HuH-7 (cell line): ENCODE measurements at regions not wholly inside any gene's neighbourhood (a gene's known extent, or its start where the extent isn't known, plus 50 kb on each side); places are given as distances from the start of the nearest gene placed in this dataset.

Experiments used
- DNase-seq: peaks from one replicate; pipeline ENCODE4 v3.0.0; 2011; ENCODE audit warnings: low spot score

DNA sequence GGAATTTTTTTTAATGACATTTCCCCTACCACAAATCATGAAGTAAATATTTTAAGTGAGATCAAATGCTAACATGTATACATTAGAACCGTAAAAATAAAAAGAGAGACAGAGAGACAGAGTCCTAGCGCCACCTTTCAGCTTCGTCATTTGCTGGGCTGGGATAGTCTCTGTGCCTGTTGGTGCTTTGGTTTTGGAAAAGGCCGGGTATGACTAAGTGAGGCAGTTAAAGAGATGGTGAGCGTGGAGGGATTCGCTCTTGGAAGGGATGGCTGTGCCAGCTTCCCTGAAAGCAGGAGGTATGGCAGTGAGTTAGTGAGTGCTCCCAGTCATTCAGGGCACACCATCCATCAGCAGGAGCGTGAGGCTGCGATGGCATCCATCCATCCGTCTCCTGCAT is 729.6 kb upstream of the WWC1 start:
- no peak for DNase-seq

DNA sequence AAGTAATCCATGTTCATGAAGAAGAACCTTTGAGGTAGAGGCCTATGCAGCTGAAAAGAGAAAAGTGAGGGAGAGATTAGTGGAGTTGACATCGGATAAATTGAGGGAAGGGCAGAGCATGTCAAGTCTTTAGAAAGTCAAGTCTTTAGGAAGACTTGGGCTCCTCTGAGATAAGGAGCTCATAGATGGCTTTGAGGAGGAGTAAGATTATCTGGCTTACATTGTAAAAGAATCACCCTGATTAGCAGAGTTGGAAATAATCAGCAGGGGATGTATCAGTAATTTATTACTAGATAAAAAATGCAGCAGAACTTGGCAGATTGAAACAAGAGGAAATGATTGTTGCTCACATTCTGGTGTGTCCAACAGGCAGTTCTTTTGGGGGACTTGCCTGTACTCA is 727.2 kb upstream of the WWC1 start:
- DNase-seq, result no peak

- DNase-seq, result peak; percentile 9
These were observed 726.1 kb upstream of the WWC1 start for GRCh38 chr5:167565189-167565954.

DNA sequence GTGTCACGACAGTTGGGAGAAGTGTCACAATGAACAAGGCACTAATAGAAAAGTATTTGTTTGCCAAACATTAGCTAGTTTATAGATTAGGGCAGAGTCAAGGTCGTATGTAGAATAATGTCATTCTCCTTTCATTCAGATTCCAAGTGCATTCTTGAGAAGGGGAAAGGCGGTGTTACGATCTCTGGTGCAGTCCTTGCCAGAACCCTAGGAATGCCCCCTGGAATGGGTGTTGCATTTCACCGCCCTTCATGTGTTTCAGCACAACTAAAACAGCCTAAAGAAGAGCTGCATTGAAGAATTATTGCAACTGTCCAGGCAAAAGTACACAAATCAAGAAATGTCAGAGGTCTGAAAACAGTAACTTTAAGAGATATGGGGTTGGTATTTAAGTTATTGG is 721.0 kb upstream of the WWC1 start:
- no peak for DNase-seq

DNA sequence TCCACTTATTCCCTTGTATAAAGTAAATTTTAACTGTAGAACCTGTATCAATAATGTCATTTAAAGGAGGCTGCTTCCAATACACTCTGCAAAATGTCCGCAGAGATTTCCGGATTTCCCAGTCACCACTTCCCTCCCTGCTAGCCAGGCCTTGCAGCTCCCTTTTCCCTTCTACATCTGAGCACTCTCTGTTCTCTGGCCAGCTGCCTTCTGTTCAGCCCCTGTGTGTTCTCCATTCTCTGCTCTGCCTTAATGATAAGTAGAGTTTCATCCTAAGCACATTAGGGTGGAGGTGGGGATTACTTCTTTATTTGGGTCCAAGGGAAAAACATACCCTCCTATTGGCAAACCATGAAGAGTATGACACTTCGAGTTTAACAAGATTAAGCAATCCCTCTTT is 719.6 kb upstream of the WWC1 start:
- DNase-seq, result no peak

DNA sequence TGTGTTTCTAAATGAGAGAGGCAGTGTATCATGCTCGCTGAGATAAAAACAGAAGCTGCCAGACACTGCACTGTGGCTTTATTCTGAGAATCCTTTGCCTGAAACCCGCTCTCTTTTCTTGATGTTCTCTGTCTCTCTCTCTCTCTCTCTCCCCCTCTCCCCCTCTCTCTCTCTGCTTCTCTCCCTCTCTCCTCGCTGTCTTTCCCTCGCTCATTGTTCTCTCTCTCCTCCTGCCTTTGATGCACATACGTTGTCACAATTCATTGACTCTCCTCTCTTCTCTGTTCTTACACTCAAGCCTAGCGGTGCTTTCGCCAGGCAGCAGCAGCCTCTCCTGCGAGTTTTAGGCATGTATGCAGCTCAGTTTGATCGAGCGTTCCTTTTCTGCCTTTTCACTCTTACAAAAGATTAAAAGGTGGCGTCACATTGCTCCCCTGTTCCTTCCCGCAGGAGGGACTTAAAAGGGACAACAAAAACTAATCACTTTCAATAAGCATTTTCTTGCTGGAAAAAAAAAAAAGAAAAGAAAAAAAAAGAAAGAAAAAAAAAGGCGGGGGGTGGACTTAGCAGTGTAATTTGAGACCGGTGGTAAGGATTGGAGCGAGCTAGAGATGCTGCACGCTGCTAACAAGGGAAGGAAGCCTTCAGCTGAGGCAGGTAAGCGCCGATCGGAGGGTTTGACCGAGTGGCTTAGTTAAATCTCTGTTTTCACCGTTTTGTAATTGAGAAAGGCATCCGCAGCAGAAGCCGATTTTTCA is 717.9 kb upstream of the WWC1 start:
- DNase-seq, result peak; percentile 17

DNA sequence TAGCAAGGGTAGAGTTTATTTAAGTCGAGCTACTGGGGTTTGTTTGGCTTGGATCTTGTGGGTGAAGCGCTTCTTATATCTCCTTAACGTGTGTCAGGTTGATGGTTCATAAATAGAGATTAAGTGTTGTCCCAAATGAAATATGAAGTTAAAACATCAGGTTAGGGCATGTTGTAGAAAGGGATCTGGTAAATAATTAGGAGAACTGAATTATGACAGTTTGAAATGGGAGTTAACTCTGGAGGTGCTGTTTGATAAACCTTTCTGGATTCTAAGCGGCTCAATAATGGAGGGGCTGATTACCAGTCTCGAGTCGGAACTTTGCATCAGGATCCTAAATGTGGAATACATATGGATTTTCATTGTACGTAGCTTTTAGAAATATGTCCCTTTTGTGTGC is 717.0 kb upstream of the WWC1 start:
- no peak for DNase-seq

DNA sequence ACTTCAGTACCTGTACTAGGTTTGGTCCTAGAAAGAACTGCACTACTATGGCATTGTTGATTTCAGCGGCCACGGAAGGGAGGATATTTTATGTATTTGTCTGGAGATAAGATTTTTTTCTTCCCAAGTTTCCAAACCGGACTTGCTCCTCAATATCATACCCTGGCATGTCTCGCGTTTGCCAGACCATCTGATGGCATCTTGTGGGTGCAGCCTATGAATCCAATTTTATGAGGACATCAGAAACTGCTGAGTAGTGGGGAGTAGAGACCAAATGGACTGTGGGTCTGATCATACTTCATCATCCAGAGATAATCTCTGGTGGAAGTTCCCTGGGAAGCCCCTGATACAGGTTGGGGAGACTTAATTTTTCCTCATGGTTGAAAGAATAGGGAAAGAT is 716.1 kb upstream of the WWC1 start:
- no peak for DNase-seq

DNA sequence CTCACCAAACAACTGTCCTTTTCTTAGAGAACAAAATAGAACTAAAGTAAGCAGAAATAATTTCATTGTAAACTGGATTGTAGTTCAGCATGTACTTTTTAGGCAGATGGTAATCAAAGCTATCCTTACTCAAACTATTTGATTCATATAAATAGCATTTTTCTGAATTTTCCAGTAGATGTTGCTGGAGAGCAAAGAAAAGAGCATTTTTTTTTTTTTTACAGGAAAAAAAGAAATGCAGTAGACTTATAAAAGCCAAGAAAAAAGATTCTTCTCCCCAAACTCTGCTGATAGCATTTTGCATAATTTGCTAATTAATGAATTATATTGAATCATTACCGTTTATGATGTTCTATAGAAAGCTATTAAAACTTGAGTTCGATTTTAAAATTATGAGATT is 715.3 kb upstream of the WWC1 start:
- DNase-seq, result no peak

GRCh38 chr5:167576897-167577296 is 714.5 kb upstream of the WWC1 start:
- no peak for DNase-seq

GRCh38 chr5:167577616-167578015 is 713.8 kb upstream of the WWC1 start:
- DNase-seq, result no peak

DNA sequence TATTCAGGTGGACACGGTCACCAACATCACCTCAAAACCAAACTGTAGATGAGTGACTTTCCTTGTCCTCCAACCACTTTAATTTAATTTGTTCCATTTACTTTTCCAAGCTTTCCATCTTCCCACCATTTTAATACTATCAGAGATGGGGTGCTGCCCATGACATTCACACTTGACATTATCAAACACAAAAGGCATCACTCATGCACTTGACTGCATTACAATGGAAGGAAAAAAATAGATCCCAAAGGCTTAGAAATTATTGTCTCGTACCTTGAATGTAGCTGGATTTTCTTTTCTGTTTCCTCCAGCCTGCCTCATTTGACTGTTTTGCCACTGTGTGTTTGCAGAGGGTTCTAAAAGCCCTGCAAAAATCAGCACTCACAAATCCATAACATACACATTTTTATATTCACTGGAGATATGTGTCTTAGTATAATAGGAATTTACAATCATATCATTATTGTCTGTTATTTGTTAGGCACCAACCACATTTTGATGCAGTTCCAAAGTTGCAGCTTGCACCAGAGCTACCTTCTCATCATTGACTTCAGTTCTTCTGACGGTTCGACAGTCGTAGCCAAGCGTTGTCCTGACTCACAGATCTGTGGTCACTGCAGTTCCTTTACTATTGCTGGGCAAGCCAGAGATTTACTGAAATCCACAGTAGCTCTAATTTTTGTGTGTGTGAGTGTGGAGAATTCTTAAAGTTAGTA is 712.3 kb upstream of the WWC1 start:
- no peak for DNase-seq

GRCh38 chr5:167579693-167580055 is 711.8 kb upstream of the WWC1 start:
- DNase-seq, result no peak

GRCh38 chr5:167580608-167581007 is 710.8 kb upstream of the WWC1 start:
- no peak for DNase-seq

DNA sequence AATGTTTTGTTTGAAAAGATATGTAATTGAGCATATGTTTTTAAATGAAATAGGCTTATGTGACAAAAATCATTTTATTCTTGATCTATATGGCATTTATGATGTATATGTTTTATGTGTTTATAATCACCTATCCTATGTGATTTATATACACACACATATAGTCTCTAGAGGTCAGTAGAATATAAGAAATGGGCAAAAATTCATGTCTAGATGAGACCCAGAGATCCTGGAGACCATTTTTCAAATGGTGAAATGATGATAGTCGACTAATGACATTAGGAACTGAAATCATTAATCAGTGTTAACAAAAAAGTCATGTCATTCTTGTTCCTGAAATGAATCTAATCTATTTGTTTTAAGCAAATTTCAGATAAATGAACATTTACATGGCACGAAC is 709.2 kb upstream of the WWC1 start:
- DNase-seq, result no peak

- DNase-seq, result no peak
These were observed 708.6 kb upstream of the WWC1 start for GRCh38 chr5:167582886-167583285.

GRCh38 chr5:167585184-167585583 is 706.3 kb upstream of the WWC1 start:
- DNase-seq, result no peak

DNA sequence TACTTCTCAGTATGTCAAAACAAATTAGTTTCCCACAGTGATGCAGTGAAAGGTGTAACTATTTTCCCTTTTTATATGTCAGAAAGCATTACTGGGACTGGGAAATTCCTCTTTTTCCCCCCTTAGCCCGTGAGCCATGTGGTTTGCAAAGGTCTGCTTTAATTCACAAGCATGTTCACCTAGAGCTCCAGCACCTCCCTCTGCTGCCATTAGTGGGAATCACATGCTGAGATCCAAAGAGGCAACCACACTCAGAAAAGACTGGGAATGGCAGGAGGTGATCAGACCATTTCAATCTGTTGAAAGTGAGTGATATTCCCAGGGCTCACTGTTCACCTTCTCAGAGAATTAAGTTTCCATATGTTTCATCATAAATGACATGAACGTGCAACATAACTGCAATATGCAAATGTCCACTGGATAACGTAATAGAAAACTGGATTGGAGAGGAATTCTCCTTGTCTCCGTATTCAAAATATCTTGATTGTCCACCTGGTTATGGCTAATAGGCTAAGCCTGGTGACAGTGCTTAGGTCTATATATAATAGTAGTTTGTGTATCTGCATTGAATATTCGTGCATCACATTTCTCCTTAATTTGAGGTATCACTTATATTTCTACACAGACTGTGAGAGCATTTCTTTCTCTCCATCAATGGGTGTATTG is 703.5 kb upstream of the WWC1 start:
- peak; percentile 47 for DNase-seq

GRCh38 chr5:167592114-167592513 is 699.3 kb upstream of the WWC1 start:
- no peak for DNase-seq

DNA sequence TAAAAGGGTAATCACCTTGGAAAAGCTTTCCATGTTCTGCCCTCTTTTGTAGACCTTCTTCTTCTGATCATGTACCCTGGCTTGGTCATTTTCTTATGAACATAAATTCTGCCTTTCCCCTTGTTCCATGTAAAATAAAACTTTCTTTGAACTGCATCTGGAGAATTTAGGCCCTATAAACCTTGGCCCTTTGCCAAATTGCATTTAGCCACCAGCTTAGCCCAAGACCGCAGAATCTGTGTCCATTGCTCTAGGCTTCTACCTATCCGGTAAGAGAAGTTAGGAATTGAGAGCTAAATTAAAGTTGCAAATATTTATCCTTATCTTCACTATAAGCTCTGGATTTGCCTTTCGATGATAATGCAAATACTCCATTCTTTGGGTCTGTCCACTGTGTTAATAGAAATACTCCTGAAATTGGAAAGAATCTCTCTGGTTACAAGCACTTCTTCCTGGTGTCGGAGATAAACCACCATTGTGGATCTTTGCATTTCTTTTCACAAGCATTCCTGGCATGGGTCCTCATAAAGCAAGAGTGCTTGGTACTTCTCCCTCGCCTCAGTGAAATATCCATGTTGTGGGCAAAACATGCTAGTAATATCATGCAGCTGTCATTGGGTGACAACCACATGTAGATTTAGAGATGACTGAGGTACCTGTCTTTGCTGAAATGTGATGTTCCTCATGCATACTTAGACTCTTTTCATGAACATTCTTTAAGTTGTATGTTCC is 698.0 kb upstream of the WWC1 start:
- DNase-seq, result no peak

- DNase-seq, result no peak
These were observed 697.4 kb upstream of the WWC1 start for GRCh38 chr5:167594061-167594435.

DNA sequence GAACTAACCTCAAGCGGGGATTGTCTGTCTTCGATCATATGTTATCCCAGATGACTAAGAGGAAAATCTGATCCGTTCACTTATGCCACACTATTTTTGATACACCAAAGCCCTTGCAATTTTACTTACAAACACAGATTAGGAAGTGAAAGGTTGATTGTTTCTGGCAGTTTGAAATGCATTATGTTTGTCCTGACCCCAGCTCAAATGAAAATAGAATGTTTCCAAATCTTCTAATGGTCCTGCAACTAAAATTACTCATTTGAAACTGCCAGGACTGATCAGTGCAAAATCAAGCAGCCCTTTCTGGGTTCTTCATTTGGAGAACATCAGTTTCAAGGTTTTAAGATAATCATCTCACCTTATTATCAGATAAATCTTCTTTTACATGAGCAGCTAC is 696.7 kb upstream of the WWC1 start:
- DNase-seq, result no peak
